ENCODE measurements at regions not wholly inside any gene's neighbourhood (a gene's known extent, or its start where the extent isn't known, plus 50 kb on each side); places are given as distances from the start of the nearest gene placed in this dataset.

GRCh38 chr11:34750692-34751405 lies 130.0 kb downstream of the EHF start:
- no peak for TF ChIP-seq CTCF (conservative IDR thresholded peaks at IDR 0.05; ENCODE audit: low read depth, low read length)
- no peak for TF ChIP-seq EZH2 (IDR thresholded peaks at IDR 0.05; ENCODE audit: borderline replicate concordance, low read depth, low read length, poor library complexity, severe bottlenecking)
